GM12874 (cell line): ENCODE measurements at regions not wholly inside any gene's neighbourhood (a gene's known extent, or its start where the extent isn't known, plus 50 kb on each side); places are given as distances from the start of the nearest gene placed in this dataset.

Source experiments
- TF ChIP-seq, protein P1 (sequence below): IDR thresholded peaks from 2 replicates; pipeline ENCODE4 v1.5.1; 2011; ENCODE audit warnings: low read depth, mild to moderate bottlenecking, control low read depth, low read length, moderate library complexity; ENCODE audit not compliant: insufficient read depth

DNA sequence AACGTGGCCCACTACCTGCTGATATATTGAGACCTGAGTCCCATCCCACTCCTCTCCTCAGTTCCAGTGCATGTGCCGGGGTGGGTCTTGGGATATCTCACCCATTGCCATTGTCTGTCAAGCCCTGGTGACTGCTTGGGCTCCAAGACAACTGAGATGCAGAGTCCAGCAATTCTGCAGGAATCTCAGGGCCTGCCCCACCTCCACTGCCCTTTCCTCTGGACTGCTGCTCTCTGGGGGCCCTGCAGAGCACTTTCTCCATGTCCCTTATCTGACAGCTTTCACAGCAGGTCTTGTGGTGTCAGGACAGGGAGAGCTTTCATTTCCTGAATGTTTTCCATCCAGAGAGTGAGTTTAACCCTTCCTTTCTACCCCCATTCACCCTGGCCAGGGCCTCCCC is 152.9 kb downstream of the ARL4C start:
- TF ChIP-seq, protein P1, sequence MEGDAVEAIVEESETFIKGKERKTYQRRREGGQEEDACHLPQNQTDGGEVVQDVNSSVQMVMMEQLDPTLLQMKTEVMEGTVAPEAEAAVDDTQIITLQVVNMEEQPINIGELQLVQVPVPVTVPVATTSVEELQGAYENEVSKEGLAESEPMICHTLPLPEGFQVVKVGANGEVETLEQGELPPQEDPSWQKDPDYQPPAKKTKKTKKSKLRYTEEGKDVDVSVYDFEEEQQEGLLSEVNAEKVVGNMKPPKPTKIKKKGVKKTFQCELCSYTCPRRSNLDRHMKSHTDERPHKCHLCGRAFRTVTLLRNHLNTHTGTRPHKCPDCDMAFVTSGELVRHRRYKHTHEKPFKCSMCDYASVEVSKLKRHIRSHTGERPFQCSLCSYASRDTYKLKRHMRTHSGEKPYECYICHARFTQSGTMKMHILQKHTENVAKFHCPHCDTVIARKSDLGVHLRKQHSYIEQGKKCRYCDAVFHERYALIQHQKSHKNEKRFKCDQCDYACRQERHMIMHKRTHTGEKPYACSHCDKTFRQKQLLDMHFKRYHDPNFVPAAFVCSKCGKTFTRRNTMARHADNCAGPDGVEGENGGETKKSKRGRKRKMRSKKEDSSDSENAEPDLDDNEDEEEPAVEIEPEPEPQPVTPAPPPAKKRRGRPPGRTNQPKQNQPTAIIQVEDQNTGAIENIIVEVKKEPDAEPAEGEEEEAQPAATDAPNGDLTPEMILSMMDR = no peak

- TF ChIP-seq, protein P1 = no peak
Measured at GRCh38 chr2:234343372-234343771, 153.5 kb downstream of the ARL4C start.

DNA sequence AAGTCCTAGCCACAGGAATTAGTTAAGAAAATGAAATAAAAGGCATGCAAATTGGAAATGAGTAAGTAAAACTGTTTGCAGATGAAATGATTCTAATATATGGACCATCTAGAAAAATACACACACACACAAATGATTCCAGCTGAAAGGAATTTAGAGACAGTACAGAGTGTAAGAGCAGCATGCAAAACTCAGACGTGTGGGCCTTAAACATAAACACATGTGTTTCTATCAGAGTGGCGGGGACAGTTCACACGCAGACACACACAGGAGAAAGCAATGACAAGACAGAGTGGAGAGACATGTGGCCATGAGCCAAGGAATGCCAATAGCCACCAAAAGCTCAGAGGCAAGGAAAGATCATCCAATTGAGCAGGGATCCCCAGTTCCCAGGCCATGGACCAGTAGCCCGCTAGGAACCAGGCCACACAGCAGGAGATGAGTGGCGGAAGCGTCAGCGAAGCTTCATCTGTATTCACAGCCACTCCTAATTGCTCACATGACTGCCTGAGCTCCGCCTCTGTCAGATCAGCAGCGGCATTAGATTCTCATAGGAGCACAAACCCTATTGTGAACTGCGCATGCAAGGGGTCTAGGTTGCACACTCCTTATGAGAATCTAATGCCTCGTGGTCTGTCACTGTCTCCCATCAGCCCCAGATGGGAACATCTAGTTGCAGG is 155.4 kb downstream of the ARL4C start:
- TF ChIP-seq, protein P1 = no peak

DNA sequence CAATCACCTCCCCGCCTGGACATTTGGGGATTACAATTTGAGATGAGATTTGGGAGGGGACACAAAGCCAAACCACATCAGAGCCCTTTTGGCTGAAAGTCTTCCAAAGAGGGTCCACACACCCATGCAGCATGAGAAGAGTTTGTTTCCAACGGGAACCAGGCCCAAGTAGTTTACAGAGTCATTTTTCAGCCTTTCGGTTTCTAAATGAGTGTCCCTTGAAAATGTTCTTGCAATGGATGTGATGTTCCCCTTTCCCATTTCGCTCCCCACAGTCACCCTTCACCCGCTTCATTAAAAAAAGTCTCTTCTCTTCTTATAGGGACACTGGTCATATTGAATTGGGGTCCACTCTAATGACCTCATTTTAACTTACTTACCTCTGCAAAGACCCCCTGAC is 157.4 kb downstream of the ARL4C start:
- TF ChIP-seq, protein P1 = no peak

DNA sequence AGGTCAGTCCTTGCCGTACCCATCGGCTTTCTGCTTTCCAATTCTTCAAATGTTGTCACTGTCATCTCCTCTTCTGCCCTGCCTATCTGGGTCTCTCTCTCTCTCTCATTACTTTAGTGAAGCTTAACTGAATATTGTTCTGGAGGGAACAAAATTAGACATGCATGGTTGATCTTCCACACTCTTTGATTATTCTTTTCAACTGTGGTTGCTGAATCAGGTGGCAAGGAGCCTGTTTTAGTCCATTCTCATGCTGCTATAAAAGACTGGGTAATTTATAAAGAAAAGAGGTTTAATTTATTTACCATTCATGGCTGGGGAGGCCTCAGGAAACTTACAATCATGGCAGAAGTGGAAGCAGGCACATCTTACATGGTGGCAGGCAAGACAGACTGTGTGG is 157.9 kb downstream of the ARL4C start:
- TF ChIP-seq, protein P1 = no peak

DNA sequence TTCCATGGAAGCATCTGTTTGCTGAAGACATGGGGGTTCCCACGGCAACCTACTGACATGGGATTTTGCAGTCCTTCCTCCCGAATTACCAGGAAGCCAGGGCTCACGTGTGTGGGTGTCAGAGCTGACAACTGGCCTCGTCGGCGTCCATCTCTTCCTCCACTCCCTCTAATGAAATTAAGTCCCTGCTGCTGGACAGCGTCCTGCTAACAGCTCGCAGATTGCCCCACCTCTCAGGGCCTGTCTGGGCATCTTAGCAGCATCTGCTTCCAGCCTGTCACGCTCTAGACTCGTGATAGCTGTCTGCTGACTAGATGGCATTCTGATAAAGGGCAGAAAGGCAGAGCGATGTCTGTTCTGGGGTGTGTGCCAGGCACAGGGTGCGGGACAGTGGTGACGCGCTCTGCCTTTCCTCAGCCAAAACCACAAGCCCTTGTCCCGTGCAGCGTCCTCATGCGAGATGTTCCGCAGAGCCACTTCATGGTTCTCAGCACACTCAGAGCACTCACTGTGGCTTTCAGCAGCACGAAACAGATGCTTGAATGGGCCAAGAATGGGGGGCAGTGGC is 161.1 kb downstream of the ARL4C start:
- TF ChIP-seq, protein P1 = no peak

GRCh38 chr2:234334756-234335155 is 162.1 kb downstream of the ARL4C start:
- TF ChIP-seq, protein P1 = no peak
